Keratinocyte (primary cell): ENCODE measurements at regions not wholly inside any gene's neighbourhood (a gene's known extent, or its start where the extent isn't known, plus 50 kb on each side); places are given as distances from the start of the nearest gene placed in this dataset.

ENCODE experiments used
- DNase-seq: peaks from one replicate; pipeline ENCODE4 v3.0.0-alpha.2; 2011; ENCODE audit warnings: low read depth, missing footprints, low spot score
- FAIRE-seq: peaks from 2 replicates; lab custom pipeline; 2011; peaks lifted over from hg19 to GRCh38; lab: Jason Lieb, UNC
- H2AFZ ChIP-seq: 2 replicates; pipeline ENCODE4 v1.6.0; 2012; ENCODE audit warnings: low read length, control low read depth, inconsistent platforms; ENCODE audit not compliant: control insufficient read depth
- H3K27ac ChIP-seq: 2 replicates; pipeline ENCODE4 v1.5.1; 2011; ENCODE audit warnings: low read length; ENCODE audit not compliant: control insufficient read depth, insufficient read depth
- H3K27me3 ChIP-seq: 3 replicates; pipeline ENCODE4 v1.6.0; 2011; ENCODE audit warnings: low read length; ENCODE audit not compliant: control insufficient read depth, insufficient read depth; ENCODE audit errors: extremely low read depth
- H3K36me3 ChIP-seq, 2 experiments: 2 replicates in 1 of 2; 3 replicates in 1 of 2; pipeline ENCODE4 v1.5.1; 2011; ENCODE audit warnings: low read length in 2 of 2, mild to moderate bottlenecking in 1 of 2; ENCODE audit not compliant: control insufficient read depth in 2 of 2, insufficient read depth in 2 of 2; ENCODE audit errors: extremely low read depth in 1 of 2
- H3K4me1 ChIP-seq: 3 replicates; pipeline ENCODE4 v1.5.1; 2011; ENCODE audit warnings: low read length; ENCODE audit not compliant: control insufficient read depth, insufficient read depth; ENCODE audit errors: extremely low read depth
- H3K4me2 ChIP-seq: 3 replicates; pipeline ENCODE4 v1.6.0; 2011; ENCODE audit warnings: low read depth, low read length; ENCODE audit not compliant: control insufficient read depth, insufficient read depth; ENCODE audit errors: extremely low read depth
- H3K4me3 ChIP-seq, 3 experiments: fragments of 200-600 bp in 1 of 3; sonication (generic) in 1 of 3; 2 replicates in 2 of 3; 3 replicates in 1 of 3; pipeline ENCODE4 v1.5.1; 2011 to 2016; ENCODE audit warnings: low read length in 3 of 3, mild to moderate bottlenecking in 3 of 3, control low read depth in 2 of 3, inconsistent platforms in 1 of 3, low read depth in 1 of 3, mixed read lengths in 1 of 3, mixed run types in 1 of 3, moderate library complexity in 1 of 3; ENCODE audit not compliant: control insufficient read depth in 2 of 3, insufficient read depth in 2 of 3; ENCODE audit errors: extremely low read depth in 1 of 3
- H3K79me2 ChIP-seq: 2 replicates; pipeline ENCODE4 v1.6.0; 2012; ENCODE audit warnings: low read length; ENCODE audit not compliant: control insufficient read depth, insufficient read depth
- H3K9ac ChIP-seq: 3 replicates; pipeline ENCODE4 v1.6.0; 2011; ENCODE audit warnings: low read length; ENCODE audit not compliant: control insufficient read depth, insufficient read depth; ENCODE audit errors: extremely low read depth
- H3K9me1 ChIP-seq: 3 replicates; pipeline ENCODE4 v1.6.0; 2011; ENCODE audit warnings: low read length; ENCODE audit not compliant: control insufficient read depth, insufficient read depth; ENCODE audit errors: extremely low read depth
- H3K9me3 ChIP-seq: 2 replicates; pipeline ENCODE4 v1.5.1; 2012; ENCODE audit warnings: low read depth, low read length; ENCODE audit not compliant: control insufficient read depth
- H4K20me1 ChIP-seq: 3 replicates; pipeline ENCODE4 v1.6.0; 2011; ENCODE audit warnings: low read length; ENCODE audit not compliant: control insufficient read depth, insufficient read depth; ENCODE audit errors: extremely low read depth
- CTCF ChIP-seq, 3 experiments: IDR thresholded peaks in 1 of 3; conservative IDR thresholded peaks in 1 of 3; optimal IDR thresholded peaks in 1 of 3; 2 replicates in 2 of 3; 3 replicates in 1 of 3; pipeline versions ENCODE3 to v1.5.1; 2011; ENCODE audit warnings: low read length in 3 of 3, mild to moderate bottlenecking in 3 of 3, moderate library complexity in 2 of 3, control low read depth in 1 of 3, inconsistent platforms in 1 of 3; ENCODE audit not compliant: insufficient read depth in 2 of 3; ENCODE audit errors: extremely low read depth in 1 of 3
- EZH2 ChIP-seq: IDR thresholded peaks from one replicate; pipeline ENCODE4 v1.6.1; 2012; ENCODE audit warnings: inconsistent platforms, mild to moderate bottlenecking, low read length, moderate library complexity
- dilution Hi-C: fragments of 300-500 bp; cut with MboI; formaldehyde crosslinking; loops from one replicate; pipeline ENCODE4 v1.7.0; 2020; ENCODE audit warnings: low sequenced_read_pairs; ENCODE audit not compliant: extremely low pct_ligation_motif_present

DNA sequence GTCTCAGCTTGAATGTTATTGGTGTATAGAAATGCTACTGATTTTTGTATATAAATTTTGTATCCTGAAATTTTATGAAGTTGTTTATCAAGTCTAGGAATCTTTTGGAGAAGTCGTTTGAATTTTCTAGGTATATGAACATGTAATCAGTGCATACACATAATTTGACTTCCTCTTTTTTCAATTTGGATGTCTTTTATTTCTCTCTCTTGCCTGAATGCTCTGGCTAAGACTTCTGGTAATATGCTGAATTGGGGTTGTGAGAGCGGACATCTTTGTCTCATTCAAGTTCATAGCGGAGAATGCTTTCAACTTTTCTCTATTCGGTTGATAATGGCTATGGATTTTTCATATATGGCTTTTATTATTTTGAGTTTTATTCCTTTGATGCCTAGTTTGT, 100.9 kb upstream of the MCTP2 start:
- Histone ChIP-seq H3K9ac (no peak overlapping the region), H3K4me3 (no peak overlapping the region), H3K27me3 (no peaks in the 10 kb centered on the region), H2AFZ (no peak overlapping the region), H3K4me1 (no peaks in the 10 kb centered on the region), H4K20me1 (no peaks in the 10 kb centered on the region), H3K27ac (no peak overlapping the region), H3K4me2 (no peak overlapping the region), H3K9me1 (no peaks in the 10 kb centered on the region), H3K36me3 (no peaks in the 10 kb centered on the region), H3K79me2 (no peaks in the 10 kb centered on the region), H3K9me3 (no peaks in the 10 kb centered on the region)
- TF ChIP-seq CTCF (optimal IDR thresholded peaks at IDR 0.05 in 1 of 3, IDR thresholded peaks at IDR 0.05 in 1 of 3, conservative IDR thresholded peaks at IDR 0.05 in 1 of 3; ENCODE audit: extremely low read depth in 1 of 3, insufficient read depth in 2 of 3, low read length in 3 of 3), result no peak
- no peak for TF ChIP-seq EZH2
- dilution Hi-C loops, result no loop called here
- FAIRE-seq (no peak), DNase-seq (no peak)

DNA sequence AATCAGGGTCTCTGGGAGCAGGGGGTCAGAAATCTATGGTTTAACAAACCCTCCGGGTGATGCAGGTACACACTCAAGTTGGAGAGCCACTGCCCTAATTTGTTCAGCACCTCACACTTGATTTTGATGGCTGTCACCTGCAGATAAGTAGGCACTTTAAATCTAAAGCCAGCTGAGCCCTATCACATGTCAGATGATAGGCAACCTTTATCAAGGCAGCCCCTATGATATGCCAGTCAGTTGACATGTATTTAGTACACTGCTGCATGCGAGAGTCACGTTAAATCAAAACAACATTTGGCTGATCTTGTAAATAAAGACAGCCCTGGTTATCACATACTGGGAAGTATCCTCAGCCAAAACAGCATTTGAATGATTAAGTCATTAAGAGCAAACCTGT, 104.4 kb upstream of the MCTP2 start:
- no peak overlapping the region for H3K9ac ChIP-seq
- no peaks in the 10 kb centered on the region for H3K9me1 ChIP-seq
- no peak overlapping the region for H2AFZ ChIP-seq
- FAIRE-seq, result no peak
- H3K36me3 ChIP-seq, result no peaks in the 10 kb centered on the region
- no peak for TF ChIP-seq EZH2
- TF ChIP-seq CTCF (optimal IDR thresholded peaks at IDR 0.05 in 1 of 3, IDR thresholded peaks at IDR 0.05 in 1 of 3, conservative IDR thresholded peaks at IDR 0.05 in 1 of 3; ENCODE audit: extremely low read depth in 1 of 3, insufficient read depth in 2 of 3, low read length in 3 of 3), result no peak
- H3K4me3 ChIP-seq, result no peak overlapping the region
- H3K9me3 ChIP-seq, result no peaks in the 10 kb centered on the region
- H3K79me2 ChIP-seq, result no peaks in the 10 kb centered on the region
- dilution Hi-C loops, result no loop called here
- H3K4me2 ChIP-seq, result no peak overlapping the region
- no peaks in the 10 kb centered on the region for H3K27me3 ChIP-seq
- H4K20me1 ChIP-seq, result no peaks in the 10 kb centered on the region
- no peak for DNase-seq
- H3K4me1 ChIP-seq, result no peaks in the 10 kb centered on the region
- no peak overlapping the region for H3K27ac ChIP-seq
